ENCODE measurements at regions not wholly inside any gene's neighbourhood (a gene's known extent, or its start where the extent isn't known, plus 50 kb on each side); places are given as distances from the start of the nearest gene placed in this dataset.
"Not testable (repeated sequence)": the region's sequence is repeated elsewhere in the genome, so short reads cannot be mapped to it uniquely, and the experiment has no call there.

DNA sequence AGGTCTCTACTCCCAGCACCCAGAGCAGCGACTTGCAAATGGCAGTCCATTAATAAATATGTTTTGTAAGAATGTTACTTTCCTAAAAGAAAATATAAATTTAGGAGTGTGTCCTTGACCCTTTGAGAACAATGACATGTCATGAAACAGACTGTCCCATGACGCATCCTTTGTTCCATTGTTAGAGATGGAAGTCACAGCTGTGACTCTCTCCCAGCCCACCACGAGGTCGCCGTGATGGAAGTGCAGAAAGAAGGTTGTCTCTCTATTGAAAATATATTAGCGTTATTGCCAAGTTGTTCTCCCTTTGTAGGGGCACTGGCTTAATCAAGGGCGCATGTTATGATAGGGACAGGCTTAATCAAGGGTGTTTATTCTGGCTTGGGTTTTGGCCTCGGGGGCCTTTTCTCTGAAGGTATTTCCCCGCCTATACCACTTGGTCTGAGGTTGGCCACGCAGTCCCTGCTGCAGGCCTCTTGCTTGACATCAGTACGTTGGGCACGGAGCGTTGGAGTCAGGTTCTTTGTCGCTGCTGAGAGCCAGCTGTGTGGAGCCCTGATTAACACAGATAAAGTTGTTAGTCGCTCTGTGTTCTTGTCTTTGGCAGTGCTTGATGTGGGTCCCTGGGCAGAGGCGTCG, 126.7 kb upstream of the ZNF536 start:
- no peak for DNase-seq

DNA sequence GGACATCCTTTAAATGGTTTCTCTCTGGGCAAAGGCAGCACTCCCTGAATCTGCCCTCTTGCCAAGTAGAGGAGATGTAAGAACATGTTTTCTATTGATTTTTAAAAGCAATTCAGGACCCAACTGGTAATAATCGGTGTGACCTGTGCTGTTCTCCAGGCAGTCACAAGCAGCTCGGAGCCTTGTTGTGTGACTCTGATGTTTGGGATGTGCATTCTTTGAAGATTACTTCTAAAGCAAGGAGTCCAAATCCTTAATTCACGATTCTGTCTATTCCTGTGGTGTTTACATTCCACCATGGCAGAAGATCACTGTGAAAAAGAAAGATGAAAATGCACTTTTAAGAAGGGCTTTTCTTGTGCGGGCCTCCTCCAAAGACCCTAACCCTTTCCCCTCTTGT, 122.3 kb upstream of the ZNF536 start:
- no peak for DNase-seq

DNA sequence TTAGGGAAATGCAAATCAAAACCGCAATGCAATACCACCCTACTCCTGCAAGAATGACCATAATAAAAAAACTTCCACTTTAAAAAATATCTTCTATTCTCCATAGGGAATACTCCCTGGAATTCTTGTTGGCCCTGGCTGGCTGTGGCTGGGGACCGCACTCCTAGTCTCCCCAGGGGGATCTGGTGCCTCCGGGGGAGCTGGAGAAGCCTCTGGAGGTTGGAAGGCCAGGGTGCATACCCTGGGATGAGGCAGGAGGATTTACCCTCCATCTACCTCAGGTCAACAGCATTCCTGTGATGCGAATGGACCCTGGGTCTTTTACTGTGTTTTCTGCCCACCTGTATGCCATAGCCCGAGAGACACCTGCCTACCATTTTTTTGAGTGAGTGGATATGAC, 120.0 kb upstream of the ZNF536 start:
- DNase-seq = no peak

DNA sequence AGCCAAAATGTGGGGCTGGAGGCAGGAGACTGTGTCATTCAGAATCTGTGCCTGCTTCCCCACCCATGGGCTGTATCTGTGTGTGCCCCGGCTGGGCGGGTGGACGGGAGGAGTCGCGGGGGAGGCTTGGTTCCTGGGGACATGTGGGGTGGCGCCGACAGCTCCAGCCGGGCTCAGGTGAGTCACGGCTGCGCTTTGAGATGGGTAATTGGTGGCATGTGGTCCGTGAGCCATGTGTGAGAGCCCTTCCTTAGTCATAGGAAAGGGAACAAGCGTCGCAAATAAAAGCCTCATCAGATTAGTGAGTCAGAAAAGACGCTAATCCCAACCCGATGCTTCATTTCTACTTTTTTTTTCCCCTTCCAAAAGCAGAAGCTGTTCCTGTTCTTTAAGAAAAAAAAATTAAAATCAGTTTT, 118.6 kb upstream of the ZNF536 start:
- DNase-seq = peak; percentile 51

DNA sequence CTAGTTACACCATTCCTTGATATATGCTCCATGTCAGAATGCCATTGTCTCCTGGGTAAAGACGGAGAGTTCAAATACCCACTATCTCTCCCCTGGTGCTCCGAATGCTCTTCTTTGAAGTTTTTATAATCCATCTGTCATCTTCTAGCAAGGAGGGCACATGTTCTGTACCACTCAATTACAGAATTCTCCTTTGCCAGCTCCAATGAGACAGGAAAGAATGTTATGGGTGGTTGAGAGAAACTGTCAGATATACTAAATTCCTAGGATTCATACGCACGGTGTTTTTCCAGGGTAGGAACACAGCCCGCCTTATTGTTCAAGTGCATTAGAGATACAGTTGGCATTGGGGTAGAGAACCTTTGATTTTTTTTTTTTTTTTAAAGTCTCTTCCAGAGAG, 118.0 kb upstream of the ZNF536 start:
- DNase-seq = no peak

DNA sequence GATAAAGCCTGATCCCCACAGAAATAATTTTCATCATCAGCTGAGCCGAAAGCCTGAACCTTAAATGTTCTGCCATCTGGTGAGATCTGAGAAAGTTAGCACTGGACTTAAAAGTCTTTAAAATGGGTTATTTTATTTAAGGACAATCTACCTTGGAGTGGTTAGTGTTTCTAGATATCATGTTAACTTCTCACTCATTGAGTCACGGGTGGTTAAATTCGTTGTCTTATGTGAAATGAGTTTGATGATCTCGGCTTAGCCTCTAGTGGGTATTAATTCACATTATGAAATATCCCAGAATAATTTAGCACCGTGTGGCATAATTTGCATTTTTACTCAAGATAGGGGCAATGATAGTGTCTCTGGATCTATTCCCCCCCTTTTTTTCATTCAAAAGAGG, 117.4 kb upstream of the ZNF536 start:
- no peak for DNase-seq

DNA sequence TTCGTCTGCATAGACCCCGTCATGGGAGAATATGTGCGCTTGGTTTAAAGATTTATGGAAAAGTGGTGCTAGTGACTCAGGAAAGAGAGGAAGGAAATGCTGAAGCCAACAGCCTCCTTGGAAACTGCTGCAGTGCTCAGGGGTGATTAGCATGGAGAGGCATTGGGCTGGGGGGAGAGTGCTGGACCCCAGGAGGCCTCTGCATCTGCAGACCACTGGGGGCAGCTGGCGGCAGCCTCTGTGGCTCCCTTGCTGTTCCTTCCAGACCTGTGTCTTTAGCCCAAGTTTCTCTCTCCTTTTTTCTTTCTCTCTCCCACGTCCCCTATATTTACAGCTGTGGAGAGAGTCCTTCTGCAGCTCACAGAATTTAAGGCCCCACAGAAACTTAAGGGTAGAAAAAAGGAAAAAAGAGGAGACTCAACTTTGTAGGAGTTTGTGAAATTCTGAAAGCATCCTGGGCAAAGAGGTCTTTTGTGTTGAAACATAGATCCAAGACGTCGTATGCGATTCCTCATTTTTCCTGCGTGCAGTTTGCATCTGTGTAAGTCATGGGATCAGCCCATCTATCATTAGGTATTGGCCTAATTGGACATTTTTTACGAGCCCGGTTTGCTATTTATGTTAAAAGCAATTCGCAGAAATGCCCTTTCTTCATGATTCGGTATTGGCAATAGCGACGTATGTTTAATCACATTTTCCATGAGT, 116.2 kb upstream of the ZNF536 start:
- DNase-seq = no peak

DNA sequence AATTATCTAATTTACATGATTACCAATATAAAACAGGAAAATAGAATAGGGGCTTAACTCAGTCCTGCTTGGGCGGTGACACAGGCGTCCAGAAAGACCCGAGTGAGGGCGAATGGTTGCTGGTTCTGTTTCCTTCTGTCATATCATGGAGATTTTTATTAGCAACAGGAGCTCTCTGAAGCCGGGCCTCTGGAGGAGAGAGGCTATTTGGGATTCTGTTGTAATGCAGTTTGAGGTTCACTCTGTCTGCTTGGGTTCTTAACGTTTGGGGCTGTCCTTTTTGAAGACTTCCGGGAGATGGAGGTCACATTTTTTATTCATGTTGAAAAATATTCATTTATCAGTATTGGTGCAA, 115.7 kb upstream of the ZNF536 start:
- DNase-seq = no peak

DNA sequence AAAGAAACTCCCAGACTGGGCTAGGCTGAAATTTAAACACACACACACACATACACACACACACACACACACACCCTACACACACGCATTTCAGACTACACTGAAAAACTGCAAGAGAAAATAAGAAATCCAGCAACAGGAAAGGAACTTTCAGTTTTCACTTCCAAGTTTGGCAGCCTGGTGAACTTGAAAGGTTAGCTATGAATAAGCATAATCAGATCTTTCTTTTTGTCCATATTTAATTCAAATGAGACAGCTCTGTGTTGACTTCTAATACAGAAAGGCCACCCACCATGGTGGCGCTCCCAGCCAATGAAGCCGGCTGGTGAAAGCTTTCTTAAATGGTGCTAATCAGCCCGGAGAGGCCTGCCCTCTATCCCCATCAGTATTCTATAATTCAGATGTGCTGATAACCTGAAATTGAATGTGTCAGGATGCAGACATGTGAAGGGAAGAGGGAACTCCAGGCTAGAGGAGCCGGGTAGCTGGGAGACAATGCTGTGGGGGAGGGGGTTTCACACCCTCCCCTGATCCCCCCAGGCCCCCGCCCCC, 108.3 kb upstream of the ZNF536 start:
- DNase-seq = no peak

DNA sequence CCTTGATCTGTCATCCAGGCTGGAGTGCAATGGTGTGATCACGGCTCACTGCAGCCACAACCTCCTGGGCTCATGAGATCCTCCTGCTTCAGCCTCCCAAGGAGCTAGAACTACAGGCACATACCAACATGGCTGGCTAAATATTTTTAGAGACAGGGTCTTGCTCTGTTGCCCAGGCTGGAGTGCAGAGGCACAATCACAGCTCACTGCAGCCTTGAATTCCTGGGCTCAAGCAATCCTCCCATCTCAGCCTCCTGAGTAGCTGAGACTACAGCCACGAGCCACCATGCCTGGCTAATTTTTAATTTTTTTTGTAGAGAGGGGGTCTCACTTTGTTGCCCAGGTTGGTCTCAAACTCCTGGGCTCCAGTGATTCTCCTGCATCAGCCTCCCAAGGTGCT, 106.3 kb upstream of the ZNF536 start:
- DNase-seq = not testable (repeated sequence)

DNA sequence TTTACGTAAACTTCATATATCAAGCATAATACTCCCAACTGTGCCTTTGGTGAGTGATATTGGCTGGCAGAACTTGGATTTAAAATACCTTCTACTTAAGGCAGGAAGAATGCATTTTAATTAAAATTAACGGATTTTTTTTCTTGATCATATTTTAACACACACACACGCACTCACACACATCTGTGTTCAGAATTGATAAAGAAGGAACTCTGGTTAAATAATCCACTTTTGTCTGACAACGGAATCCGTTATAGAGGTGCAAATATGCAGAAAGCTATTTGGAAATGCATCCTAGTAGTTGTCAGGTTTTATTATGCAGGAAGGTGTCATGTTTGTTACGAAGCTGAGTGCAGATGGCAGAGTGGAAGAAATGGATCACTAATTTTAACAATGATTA, 105.5 kb upstream of the ZNF536 start:
- DNase-seq = no peak

DNA sequence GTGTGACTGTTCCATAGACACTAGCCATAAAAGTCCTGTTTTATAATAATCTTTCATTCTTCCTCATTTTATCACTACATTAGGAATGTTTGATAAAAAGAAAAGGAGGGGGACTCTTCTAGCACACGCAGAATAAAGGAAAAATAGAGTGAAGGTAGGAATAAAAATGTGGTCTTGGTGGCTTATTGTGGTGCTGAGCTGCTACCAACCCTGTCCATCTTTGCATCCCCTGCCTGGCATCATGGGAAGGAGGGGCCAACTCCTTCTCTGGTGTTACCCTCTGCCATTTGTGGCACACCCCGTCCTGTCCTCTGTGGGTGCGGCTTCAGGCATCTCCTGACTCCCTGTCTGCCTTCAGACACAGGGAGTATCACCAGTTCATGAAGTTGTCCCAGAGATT, 104.9 kb upstream of the ZNF536 start:
- DNase-seq = no peak

DNA sequence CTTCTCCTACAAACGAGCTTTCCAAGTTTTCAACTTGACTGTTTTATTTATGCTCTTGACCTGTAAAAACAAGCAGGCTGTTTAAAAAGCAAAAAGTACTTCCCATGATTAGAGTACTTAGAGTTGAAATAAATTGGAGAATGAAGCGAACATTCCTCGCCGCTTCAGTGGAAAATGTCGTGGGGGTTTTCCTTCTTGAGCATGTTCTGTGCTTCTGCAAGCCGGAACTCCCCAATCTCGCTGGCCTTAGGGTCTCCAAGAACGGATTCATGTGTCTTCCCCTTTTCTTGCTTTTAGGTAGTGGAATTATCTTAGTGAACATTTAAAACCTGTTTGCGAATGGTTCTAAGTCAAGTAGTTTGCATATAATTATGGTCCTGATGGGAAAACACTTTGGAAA, 103.6 kb upstream of the ZNF536 start:
- DNase-seq = no peak

DNA sequence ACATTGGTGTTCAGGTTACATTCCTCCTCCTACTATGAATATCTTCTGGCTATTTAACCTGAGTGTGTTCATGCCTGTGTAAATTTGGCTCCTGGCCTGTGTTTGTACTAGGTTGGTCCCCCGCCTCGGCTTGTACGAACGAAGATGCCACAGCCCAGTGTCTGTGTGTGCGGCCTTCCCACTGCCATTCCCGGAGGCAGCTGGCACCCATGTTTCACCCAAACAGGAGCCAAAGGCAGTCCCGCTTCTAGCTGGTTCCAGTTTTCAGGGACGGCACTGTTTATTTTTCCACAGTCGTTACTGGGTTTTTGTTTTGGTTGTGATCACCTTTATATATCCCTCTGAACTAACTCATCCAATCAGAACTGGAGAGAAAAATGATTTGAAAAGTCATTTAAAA, 102.5 kb upstream of the ZNF536 start:
- DNase-seq = no peak

DNA sequence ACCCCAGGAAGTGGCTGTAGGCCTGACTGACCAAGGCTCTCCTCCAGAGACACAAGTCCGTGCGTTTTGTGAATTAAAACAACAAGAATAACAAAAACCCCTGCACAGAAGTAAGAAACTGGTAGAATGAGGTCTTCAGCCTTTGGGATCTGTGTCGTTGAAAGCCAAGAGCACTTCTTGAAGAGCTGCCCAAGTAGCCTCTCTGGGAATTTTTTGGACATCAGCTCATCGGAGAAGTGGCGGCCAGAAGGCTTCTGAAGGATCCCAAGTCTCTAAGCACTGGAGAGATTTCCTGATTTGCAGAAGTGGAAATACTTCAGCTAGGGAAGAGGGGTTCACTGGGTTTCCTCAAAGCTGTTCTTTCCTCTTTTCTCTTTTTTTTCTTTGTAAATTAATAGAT, 100.4 kb upstream of the ZNF536 start:
- no peak for DNase-seq

DNA sequence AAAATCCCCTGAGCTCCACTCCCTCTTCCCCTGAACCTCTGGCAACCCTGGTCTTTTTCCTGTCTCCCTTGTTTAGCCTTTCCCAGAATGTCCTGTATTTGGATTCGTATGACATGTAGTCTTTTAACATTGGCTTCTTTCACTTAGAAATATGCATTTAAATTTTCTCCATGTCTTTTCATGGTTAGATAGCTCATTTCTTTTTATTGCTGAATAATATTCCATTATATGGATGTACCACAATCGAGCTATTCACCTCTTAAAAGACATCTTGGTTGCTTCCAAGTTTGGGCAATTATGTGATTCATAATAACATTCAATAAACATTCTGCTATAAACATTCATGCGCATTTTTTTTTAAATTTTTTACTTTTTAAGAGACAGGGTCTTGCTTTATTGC, 99.6 kb upstream of the ZNF536 start:
- no peak for DNase-seq

DNA sequence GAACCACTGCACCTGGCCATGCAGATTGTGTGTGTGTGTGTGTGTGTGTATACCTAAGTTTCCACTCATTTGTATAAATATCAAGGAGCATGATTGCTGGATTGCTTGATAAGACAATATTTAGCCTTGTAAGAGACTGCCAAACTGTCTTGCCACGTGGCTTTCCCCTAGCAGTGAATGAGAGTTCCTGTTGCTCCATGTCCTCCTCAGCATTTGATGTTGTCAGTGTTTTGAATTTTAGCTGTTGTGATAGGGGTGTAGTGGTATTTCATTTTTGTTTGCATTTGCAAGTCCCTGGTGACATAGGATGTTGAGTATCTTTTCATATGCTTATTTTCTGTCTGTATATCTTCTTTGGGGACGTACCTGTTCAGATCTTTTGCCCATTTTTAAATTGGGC, 99.0 kb upstream of the ZNF536 start:
- DNase-seq = no peak

DNA sequence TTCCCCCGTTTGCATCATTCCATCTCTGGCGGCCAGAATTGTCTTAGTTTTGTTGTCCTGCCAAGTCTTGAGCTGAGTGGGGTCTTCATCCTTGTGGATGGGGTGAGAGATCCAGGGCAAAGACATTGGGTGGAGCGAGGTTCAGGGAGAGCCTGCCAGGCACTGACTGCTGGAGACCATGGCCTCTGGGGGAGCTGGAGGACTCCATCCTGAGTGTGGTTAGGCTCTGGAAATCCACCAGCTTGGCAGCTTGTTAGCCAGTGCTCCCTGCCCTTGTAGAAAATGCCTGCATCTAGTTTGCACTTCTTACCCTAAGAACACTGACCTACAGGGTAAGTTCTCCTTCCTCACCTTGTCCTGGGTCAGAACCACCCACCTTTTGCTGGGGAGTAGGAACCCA, 97.2 kb upstream of the ZNF536 start:
- no peak for DNase-seq

DNA sequence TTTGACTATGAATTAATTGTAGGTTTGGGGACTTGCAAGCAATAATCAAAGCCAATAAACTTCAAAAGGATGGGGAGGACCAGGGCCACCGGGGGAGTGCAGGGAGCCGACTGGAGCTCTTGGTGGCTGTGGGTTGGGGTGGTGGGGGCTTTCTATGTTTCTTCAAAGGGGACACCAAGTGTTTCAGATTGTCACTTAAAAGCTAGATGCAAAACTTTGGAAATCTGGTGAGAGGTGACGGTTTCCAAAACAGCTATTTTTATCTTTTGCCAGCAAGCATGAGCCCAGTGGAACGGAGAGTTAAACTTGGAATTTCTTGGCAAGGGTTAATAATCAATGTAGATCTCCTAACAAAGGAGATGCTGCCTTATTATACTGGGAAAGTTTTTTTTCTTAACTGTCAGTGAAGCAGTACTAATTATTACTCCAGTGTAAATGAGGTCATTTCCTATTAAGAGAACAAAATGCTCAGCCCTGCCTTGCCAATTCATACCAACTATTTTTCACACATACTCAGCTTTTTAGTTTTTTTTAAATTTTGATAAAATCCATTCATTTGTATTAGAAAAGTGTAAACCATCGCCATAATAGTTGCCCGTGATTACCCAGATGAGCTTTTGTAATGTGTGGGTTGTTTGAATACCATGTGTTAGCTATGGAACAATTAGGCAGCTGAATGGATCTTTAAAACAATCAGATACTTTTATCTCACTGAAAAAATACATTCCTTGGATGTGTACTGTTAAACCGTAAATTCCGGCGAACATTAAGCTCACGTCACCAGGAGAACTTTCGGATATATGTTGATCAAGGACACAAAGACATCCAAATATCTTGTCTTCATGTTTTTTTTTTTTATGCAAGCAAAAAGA, 95.9 kb upstream of the ZNF536 start:
- DNase-seq = no peak

DNA sequence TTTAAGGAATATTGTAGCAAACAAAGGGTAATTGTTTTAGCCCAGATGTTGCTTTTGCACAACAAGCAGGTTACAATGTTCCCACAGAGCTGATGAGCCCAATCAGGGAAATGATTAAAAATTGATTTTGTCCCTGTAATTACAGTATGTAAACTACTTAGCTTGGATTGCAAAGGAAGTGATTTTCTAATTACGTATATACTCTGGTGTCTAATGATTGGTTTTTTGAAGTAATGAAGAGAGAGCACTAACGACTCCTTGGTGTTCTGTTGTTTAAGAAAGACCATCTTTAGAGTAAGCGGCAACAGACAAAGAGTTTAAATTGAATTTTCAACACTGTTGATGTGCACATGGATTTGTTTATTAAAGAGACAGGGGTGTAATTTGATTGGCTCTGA, 95.3 kb upstream of the ZNF536 start:
- DNase-seq = no peak

DNA sequence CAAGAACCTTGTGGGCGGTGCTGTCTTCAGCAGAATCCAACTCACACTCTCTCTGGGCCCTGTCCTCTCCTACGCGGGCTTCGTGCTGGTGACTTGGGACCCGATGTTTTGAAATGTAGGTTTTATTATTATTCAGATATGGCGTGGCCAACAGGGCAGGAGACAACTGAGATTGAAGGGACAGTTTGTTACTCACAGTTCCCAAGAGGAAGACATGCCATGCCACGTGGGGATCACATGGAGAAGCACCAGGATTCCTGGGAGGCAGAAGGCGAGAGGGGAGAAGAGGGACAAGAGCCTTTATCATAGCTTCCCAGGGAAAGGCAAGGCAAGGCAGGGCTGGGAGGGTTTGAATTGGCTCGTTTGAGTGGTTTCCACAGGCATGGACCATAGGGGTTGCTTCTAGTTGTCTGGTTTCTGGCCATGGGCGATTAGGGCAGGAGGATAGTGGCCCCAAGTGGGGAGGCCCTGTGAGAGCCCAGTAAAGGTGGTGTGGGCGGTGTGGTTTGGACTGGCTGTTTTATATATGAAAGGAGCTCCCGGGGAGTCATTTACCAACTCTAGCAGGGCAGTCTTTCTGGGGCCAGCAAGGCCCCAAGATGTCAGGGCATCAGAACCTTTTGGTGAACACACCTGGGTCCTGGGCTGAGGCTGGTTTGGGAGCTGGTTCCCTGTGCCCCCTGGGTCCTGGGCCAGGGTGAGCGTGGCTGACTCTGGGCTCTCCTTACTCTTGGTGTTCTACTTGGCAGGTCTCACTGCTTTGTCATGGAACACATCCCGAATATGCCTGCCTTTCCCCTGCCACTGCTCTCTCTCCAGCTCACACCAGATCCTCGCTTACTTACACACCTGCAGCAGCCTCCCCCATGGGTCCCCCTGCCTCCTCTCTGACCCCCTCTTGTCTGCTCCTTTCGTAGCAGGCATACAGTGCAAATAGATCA, 94.0 kb upstream of the ZNF536 start:
- DNase-seq = no peak

DNA sequence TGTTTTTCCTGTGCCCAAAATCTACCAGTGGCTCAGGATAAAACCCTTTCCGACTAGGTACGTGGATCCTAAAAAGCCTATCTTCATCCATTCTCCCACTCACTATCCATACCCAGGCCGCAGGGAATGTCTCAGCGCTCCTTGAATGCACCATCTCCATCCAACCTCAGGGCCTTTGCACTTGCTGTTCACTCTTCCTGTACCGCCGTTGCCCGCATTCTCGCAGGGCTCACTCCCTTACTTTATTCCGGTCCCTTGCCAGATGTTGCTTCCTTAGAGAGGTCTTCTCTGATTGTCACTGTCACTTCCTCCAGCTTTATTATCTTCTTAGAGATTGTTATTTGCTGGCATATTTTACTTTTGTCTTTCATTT, 93.3 kb upstream of the ZNF536 start:
- no peak for DNase-seq

DNA sequence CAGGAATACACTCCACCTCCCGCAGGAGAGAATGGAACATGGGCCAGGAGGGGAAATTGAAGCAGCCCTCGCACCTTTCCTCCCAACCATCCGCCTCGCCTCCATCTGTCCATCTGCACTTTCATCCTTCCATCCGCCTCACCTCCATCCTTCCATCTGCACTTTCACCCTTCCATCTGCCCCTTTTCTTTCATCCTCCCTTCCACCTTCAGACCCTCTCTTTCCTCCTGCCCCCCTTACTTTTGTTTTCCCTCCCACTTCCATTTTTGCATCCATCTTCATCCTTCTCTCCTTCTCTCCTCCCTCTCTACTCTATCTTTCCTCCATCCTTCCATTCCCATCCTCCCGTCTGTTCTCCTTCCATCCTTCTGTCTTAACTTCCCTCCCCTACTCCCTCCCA, 92.2 kb upstream of the ZNF536 start:
- DNase-seq = no peak
